ENCODE measurements at regions not wholly inside any gene's neighbourhood (a gene's known extent, or its start where the extent isn't known, plus 50 kb on each side); places are given as distances from the start of the nearest gene placed in this dataset.

- no peak for TF ChIP-seq REST (IDR thresholded peaks at IDR 0.05; ENCODE audit: low read depth)
- TF ChIP-seq POLR2A (IDR thresholded peaks at IDR 0.05; ENCODE audit: borderline replicate concordance, extremely low read depth, insufficient read depth, insufficient read length): no peak
Measured at GRCh38 chr2:67923696-67924095, 139.1 kb downstream of the C1D start (continued).

GRCh38 chr2:67927501-67927900, 135.3 kb downstream of the C1D start:
- DNase-seq (ENCODE audit: low read depth, low spot score): no peak
- ChIA-PET RAD21 (ENCODE audit: low non-redundant PET in 1 of 2, low total read pairs in 2 of 2, uncharacterized antibody in 2 of 2, unreplicated experiment in 2 of 2) (no interaction called here), CTCF (no interaction called here), POLR2A (no interaction called here)
- no peak overlapping the region for H3K27ac ChIP-seq (ENCODE audit: low read depth, low read length)
- no peaks in the 10 kb centered on the region for H3K36me3 ChIP-seq (ENCODE audit: control insufficient read depth in 1 of 2, insufficient read depth in 2 of 2, low read length in 2 of 2)
- H3K9me3 ChIP-seq (ENCODE audit: control insufficient read depth in 1 of 2, insufficient read depth in 1 of 2, low read depth in 1 of 2, low read length in 2 of 2): no peaks in the 10 kb centered on the region
- no peak for TF ChIP-seq YY1 (IDR thresholded peaks at IDR 0.05; ENCODE audit: extremely low read depth, insufficient replicate concordance, low read depth, low read length)
- no peak for TF ChIP-seq POLR2A (IDR thresholded peaks at IDR 0.05; ENCODE audit: borderline replicate concordance, extremely low read depth, insufficient read depth, insufficient read length)
- no peak for TF ChIP-seq ZBTB33 (IDR thresholded peaks at IDR 0.05; ENCODE audit: extremely low read depth, insufficient replicate concordance, low read length)
- TF ChIP-seq ATF3 (IDR thresholded peaks at IDR 0.05): no peak
- no peak for TF ChIP-seq ELF1 (IDR thresholded peaks at IDR 0.05; ENCODE audit: borderline replicate concordance, low read depth)
- H3K4me1 ChIP-seq (ENCODE audit: control insufficient read depth in 1 of 2, insufficient read depth in 2 of 2, low read length in 2 of 2): no peaks in the 10 kb centered on the region
- no TSS peak for BruUV-seq (replicated peaks)
- H3K4me2 ChIP-seq (ENCODE audit: low read length): no peak overlapping the region
- H3K9ac ChIP-seq (ENCODE audit: low read length): no peak overlapping the region
- no peak overlapping the region for H2AFZ ChIP-seq (ENCODE audit: low read depth, low read length, poor library complexity, severe bottlenecking)
- ATAC-seq: no peak
- H3K9me2 ChIP-seq (ENCODE audit: insufficient read depth): no peaks in the 10 kb centered on the region
- H4K20me1 ChIP-seq (ENCODE audit: insufficient read depth): no peaks in the 10 kb centered on the region
- H3K27me3 ChIP-seq (ENCODE audit: insufficient read depth, low read length): peaks cover 16% of the 10 kb centered on the region; the same call in 1 of the 2 replicates
- no peak overlapping the region for H3K4me3 ChIP-seq (replicated peaks in 1 of 2; ENCODE audit: low read depth in 1 of 2, low read length in 2 of 2)
- no peaks in the 10 kb centered on the region for H3K79me2 ChIP-seq (ENCODE audit: insufficient read depth, low read length)
- intact Hi-C loops (cut with micrococcal nuclease): no loop called here

Data from HCT116 (cell line).